Adrenal gland (tissue), 5 donors: ENCODE measurements at regions not wholly inside any gene's neighbourhood (a gene's known extent, or its start where the extent isn't known, plus 50 kb on each side); places are given as distances from the start of the nearest gene placed in this dataset.

ENCODE experiments used
- CTCF ChIP-seq, 6 experiments: fragments of 450-650 bp in 4 of 6; fragments of 200-600 bp in 2 of 6; sonication (generic) in 1 of 6; IDR thresholded peaks; 1 replicate in 5 of 6; 2 replicates in 1 of 6; pipeline versions ENCODE4 v1.5.1 to v1.8.0; 2016 to 2021; ENCODE audit warnings: antibody characterized with exemption in 6 of 6, mild to moderate bottlenecking in 2 of 6, moderate library complexity in 1 of 6
- POLR2A ChIP-seq, 2 donors: fragments of 450-650 bp; IDR thresholded peaks; one replicate each; pipeline ENCODE4 v1.6.1; 2017; ENCODE audit warnings: antibody characterized with exemption in 2 of 2, mild to moderate bottlenecking in 2 of 2, moderate library complexity in 1 of 2
- donor health status: DM: no; HTN: no; CAD: no.

GRCh38 chr16:54526916-54527315 is 240.3 kb upstream of the IRX3 start:
- no peak for TF ChIP-seq CTCF (IDR thresholded peaks at IDR 0.05)
- TF ChIP-seq POLR2A (IDR thresholded peaks at IDR 0.05) = no peak
